ENCODE measurements at regions not wholly inside any gene's neighbourhood (a gene's known extent, or its start where the extent isn't known, plus 50 kb on each side); places are given as distances from the start of the nearest gene placed in this dataset.

DNA sequence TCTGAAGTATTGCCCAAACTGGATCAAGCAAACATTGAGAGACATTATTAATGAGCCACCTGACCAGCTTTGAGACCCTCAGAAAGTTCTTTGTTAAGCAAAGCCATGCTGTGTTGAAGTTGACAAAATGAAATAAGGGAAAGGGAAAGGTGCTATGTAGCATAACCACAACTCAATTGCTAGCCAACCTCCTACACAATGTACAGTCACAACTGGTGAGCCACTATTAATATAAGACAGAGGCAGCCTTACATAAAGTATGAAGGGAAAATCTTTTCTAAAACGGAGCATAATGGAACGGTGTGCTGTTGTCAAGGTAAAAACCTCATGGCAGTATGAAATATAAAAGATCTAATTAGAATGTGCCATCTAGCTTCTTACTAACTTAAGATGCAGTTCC, 375.8 kb upstream of the ST8SIA4 start:
- TF ChIP-seq, protein P1, sequence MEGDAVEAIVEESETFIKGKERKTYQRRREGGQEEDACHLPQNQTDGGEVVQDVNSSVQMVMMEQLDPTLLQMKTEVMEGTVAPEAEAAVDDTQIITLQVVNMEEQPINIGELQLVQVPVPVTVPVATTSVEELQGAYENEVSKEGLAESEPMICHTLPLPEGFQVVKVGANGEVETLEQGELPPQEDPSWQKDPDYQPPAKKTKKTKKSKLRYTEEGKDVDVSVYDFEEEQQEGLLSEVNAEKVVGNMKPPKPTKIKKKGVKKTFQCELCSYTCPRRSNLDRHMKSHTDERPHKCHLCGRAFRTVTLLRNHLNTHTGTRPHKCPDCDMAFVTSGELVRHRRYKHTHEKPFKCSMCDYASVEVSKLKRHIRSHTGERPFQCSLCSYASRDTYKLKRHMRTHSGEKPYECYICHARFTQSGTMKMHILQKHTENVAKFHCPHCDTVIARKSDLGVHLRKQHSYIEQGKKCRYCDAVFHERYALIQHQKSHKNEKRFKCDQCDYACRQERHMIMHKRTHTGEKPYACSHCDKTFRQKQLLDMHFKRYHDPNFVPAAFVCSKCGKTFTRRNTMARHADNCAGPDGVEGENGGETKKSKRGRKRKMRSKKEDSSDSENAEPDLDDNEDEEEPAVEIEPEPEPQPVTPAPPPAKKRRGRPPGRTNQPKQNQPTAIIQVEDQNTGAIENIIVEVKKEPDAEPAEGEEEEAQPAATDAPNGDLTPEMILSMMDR (conservative IDR thresholded peaks at IDR 0.05; ENCODE audit: low read depth, low read length): no peak
- no peak for TF ChIP-seq EZH2 (IDR thresholded peaks at IDR 0.05; ENCODE audit: borderline replicate concordance, low read depth, low read length, poor library complexity, severe bottlenecking)

Measured in A673 (cell line).